ENCODE measurements at regions not wholly inside any gene's neighbourhood (a gene's known extent, or its start where the extent isn't known, plus 50 kb on each side); places are given as distances from the start of the nearest gene placed in this dataset.

GRCh38 chr13:111029957-111030609, 85.0 kb upstream of the ARHGEF7 start:
- no peak overlapping the region for H3K27ac ChIP-seq (ENCODE audit: insufficient read depth in 1 of 2, low read depth in 1 of 2, low read length in 2 of 2, poor library complexity in 1 of 2, severe bottlenecking in 2 of 2)
- H3K4me1 ChIP-seq (ENCODE audit: control extremely low read depth in 1 of 4, control insufficient read depth in 4 of 4, insufficient read depth in 4 of 4, low read length in 3 of 4) = no peaks in the 10 kb centered on the region
- no peaks in the 10 kb centered on the region for H3K9me3 ChIP-seq (ENCODE audit: control extremely low read depth in 1 of 5, control insufficient read depth in 4 of 5, insufficient read depth in 2 of 5, low read depth in 1 of 5, low read length in 4 of 5)
- ChIA-PET CTCF (no interaction called here), POLR2A (no interaction called here)
- DNase-seq = no peak
- WGBS (ENCODE audit: insufficient coverage) = 94% methylated on average over 29 of the region's 29 CpGs
- H3K4me3 ChIP-seq (ENCODE audit: control insufficient read depth in 1 of 7, extremely low read depth in 1 of 7, insufficient read depth in 4 of 7, low read depth in 2 of 7, low read length in 6 of 7) = no peak overlapping the region
- no peaks in the 10 kb centered on the region for H3K36me3 ChIP-seq (ENCODE audit: control insufficient read depth in 4 of 4, insufficient read depth in 4 of 4, low read length in 3 of 4)
- peaks cover 0 to 19% (median 11%) of the 10 kb centered on the region in 5 experiments for H3K27me3 ChIP-seq (replicated peaks in 2 of 5; ENCODE audit: control insufficient read depth in 4 of 5, insufficient read depth in 5 of 5, low read length in 4 of 5)

DNA sequence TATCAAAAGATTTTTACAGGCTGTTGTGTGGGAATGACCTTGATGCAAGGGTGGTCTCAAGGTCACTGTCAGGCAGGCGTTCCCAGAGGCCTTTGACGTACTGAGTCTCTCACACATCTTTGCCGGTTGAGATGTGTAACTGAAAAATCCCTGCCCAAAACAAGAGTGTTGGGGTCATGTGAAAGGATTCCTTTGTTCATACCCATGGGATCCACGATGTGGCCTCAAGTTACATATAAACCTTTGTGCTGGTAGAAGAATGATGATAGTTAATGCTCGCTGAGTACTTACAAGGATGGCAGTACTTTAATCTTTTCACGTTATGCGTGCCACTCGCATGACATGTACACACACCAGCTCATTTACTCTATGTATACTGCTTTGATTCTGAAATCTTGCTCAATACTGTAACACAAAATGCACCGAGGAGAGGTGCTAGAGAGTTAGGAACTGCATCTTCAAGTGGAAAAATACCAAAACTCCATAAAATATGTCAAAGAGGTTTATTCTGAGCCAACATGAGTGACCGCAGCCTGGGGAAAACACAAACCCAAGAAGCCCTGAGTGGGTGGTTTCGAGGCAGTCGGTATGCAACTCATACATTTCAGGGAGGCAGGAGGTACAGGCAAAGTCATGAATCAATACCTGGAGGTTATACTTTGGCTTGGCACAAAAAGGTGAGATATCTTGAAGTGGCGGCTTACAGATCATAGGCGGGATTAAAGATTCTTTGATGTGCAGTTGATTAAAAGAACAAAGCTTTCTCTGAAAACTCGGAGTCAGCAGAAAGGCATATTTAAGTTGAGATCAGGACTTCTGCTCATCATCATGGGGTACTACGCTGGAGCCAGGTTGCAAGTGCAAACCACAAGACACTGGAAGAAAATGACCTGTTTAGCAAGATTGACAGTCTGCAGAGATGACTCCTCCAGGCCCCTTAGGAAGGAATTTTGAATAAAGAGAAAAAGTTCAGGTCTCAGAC, 87.4 kb upstream of the ARHGEF7 start:
- H3K27me3 ChIP-seq (replicated peaks in 2 of 5; ENCODE audit: control insufficient read depth in 4 of 5, insufficient read depth in 5 of 5, low read length in 4 of 5) = peaks cover 0 to 8% (median 1%) of the 10 kb centered on the region in 5 experiments
- no peak for DNase-seq
- H3K4me3 ChIP-seq (ENCODE audit: control insufficient read depth in 1 of 7, extremely low read depth in 1 of 7, insufficient read depth in 4 of 7, low read depth in 2 of 7, low read length in 6 of 7) = no peak overlapping the region
- ChIA-PET CTCF (no interaction called here), POLR2A (no interaction called here)
- no peaks in the 10 kb centered on the region for H3K4me1 ChIP-seq (ENCODE audit: control extremely low read depth in 1 of 4, control insufficient read depth in 4 of 4, insufficient read depth in 4 of 4, low read length in 3 of 4)
- 95% methylated on average over 13 of the region's 16 CpGs for WGBS (ENCODE audit: insufficient coverage)
- H3K36me3 ChIP-seq (ENCODE audit: control insufficient read depth in 4 of 4, insufficient read depth in 4 of 4, low read length in 3 of 4) = no peaks in the 10 kb centered on the region
- peaks cover 0 to 4% (median under 1%) of the 10 kb centered on the region in 5 experiments for H3K9me3 ChIP-seq (ENCODE audit: control extremely low read depth in 1 of 5, control insufficient read depth in 4 of 5, insufficient read depth in 2 of 5, low read depth in 1 of 5, low read length in 4 of 5)
- H3K27ac ChIP-seq (ENCODE audit: insufficient read depth in 1 of 2, low read depth in 1 of 2, low read length in 2 of 2, poor library complexity in 1 of 2, severe bottlenecking in 2 of 2) = no peak overlapping the region

DNA sequence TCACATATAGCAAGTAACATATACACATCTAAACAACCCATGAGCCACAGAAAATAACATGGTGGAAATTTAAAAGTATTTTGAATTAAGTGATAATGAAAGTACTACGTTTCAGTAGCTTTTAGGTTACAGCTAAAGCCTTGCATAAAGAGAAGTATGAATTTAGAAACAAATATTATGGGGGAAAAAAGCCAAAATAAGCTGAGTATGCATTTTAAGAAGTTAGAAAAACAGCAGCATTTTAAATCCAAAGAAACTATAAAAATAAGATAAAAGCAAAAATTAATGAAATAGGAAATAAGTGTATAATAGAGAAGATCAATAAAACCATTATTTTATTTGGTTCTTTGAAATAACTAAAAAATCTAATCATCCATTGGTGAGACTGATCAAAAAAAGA, 89.8 kb upstream of the ARHGEF7 start:
- H3K4me1 ChIP-seq (ENCODE audit: control extremely low read depth in 1 of 4, control insufficient read depth in 4 of 4, insufficient read depth in 4 of 4, low read length in 3 of 4) = no peaks in the 10 kb centered on the region
- H3K27ac ChIP-seq (ENCODE audit: insufficient read depth in 1 of 2, low read depth in 1 of 2, low read length in 2 of 2, poor library complexity in 1 of 2, severe bottlenecking in 2 of 2) = no peak overlapping the region
- H3K36me3 ChIP-seq (ENCODE audit: control insufficient read depth in 4 of 4, insufficient read depth in 4 of 4, low read length in 3 of 4) = no peaks in the 10 kb centered on the region
- POLR2A ChIA-PET = no interaction called here
- DNase-seq = no peak
- 80% methylated on average over 1 of the region's 1 CpG for WGBS (ENCODE audit: insufficient coverage)
- H3K27me3 ChIP-seq (replicated peaks in 2 of 5; ENCODE audit: control insufficient read depth in 4 of 5, insufficient read depth in 5 of 5, low read length in 4 of 5) = peaks cover 0 to 4% (median 0%) of the 10 kb centered on the region in 5 experiments
- no peak overlapping the region for H3K4me3 ChIP-seq (ENCODE audit: control insufficient read depth in 1 of 7, extremely low read depth in 1 of 7, insufficient read depth in 4 of 7, low read depth in 2 of 7, low read length in 6 of 7)
- CTCF ChIA-PET = no interaction called here
- H3K9me3 ChIP-seq (ENCODE audit: control extremely low read depth in 1 of 5, control insufficient read depth in 4 of 5, insufficient read depth in 2 of 5, low read depth in 1 of 5, low read length in 4 of 5) = peaks cover 7 to 23% (median 9%) of the 10 kb centered on the region in 5 experiments

GRCh38 chr13:111022886-111023285, 92.2 kb upstream of the ARHGEF7 start:
- ChIA-PET CTCF (no interaction called here), POLR2A (no interaction called here)
- Histone ChIP-seq H3K27ac (ENCODE audit: insufficient read depth in 1 of 2, low read depth in 1 of 2, low read length in 2 of 2, poor library complexity in 1 of 2, severe bottlenecking in 2 of 2) (no peak overlapping the region), H3K36me3 (ENCODE audit: control insufficient read depth in 4 of 4, insufficient read depth in 4 of 4, low read length in 3 of 4) (no peaks in the 10 kb centered on the region), H3K9me3 (ENCODE audit: control extremely low read depth in 1 of 5, control insufficient read depth in 4 of 5, insufficient read depth in 2 of 5, low read depth in 1 of 5, low read length in 4 of 5) (peaks cover 7 to 28% (median 9%) of the 10 kb centered on the region in 5 experiments), H3K4me1 (ENCODE audit: control extremely low read depth in 1 of 4, control insufficient read depth in 4 of 4, insufficient read depth in 4 of 4, low read length in 3 of 4) (no peaks in the 10 kb centered on the region), H3K27me3 (replicated peaks in 2 of 5; ENCODE audit: control insufficient read depth in 4 of 5, insufficient read depth in 5 of 5, low read length in 4 of 5) (no peaks in the 10 kb centered on the region), H3K4me3 (ENCODE audit: control insufficient read depth in 1 of 7, extremely low read depth in 1 of 7, insufficient read depth in 4 of 7, low read depth in 2 of 7, low read length in 6 of 7) (no peak overlapping the region)
- DNase-seq = no peak
- WGBS (ENCODE audit: insufficient coverage) = 96% methylated on average over 5 of the region's 6 CpGs

GRCh38 chr13:111022241-111022640, 92.9 kb upstream of the ARHGEF7 start:
- Histone ChIP-seq H3K4me3 (ENCODE audit: control insufficient read depth in 1 of 7, extremely low read depth in 1 of 7, insufficient read depth in 4 of 7, low read depth in 2 of 7, low read length in 6 of 7) (no peak overlapping the region), H3K27ac (ENCODE audit: insufficient read depth in 1 of 2, low read depth in 1 of 2, low read length in 2 of 2, poor library complexity in 1 of 2, severe bottlenecking in 2 of 2) (no peak overlapping the region), H3K36me3 (ENCODE audit: control insufficient read depth in 4 of 4, insufficient read depth in 4 of 4, low read length in 3 of 4) (no peaks in the 10 kb centered on the region), H3K27me3 (replicated peaks in 2 of 5; ENCODE audit: control insufficient read depth in 4 of 5, insufficient read depth in 5 of 5, low read length in 4 of 5) (no peaks in the 10 kb centered on the region), H3K4me1 (ENCODE audit: control extremely low read depth in 1 of 4, control insufficient read depth in 4 of 4, insufficient read depth in 4 of 4, low read length in 3 of 4) (no peaks in the 10 kb centered on the region), H3K9me3 (ENCODE audit: control extremely low read depth in 1 of 5, control insufficient read depth in 4 of 5, insufficient read depth in 2 of 5, low read depth in 1 of 5, low read length in 4 of 5) (peaks cover 7 to 28% (median 9%) of the 10 kb centered on the region in 5 experiments)
- POLR2A ChIA-PET = no interaction called here
- no CpG with 5 or more reads among the region's 1 CpG for WGBS (ENCODE audit: insufficient coverage)
- DNase-seq = no peak
- CTCF ChIA-PET = no interaction called here

GRCh38 chr13:111021270-111021669, 93.8 kb upstream of the ARHGEF7 start:
- H3K9me3 ChIP-seq (ENCODE audit: control extremely low read depth in 1 of 5, control insufficient read depth in 4 of 5, insufficient read depth in 2 of 5, low read depth in 1 of 5, low read length in 4 of 5) = peaks cover 7 to 28% (median 9%) of the 10 kb centered on the region in 5 experiments
- ChIA-PET CTCF (no interaction called here), POLR2A (no interaction called here)
- no peak overlapping the region for H3K4me3 ChIP-seq (ENCODE audit: control insufficient read depth in 1 of 7, extremely low read depth in 1 of 7, insufficient read depth in 4 of 7, low read depth in 2 of 7, low read length in 6 of 7)
- DNase-seq = no peak
- H3K4me1 ChIP-seq (ENCODE audit: control extremely low read depth in 1 of 4, control insufficient read depth in 4 of 4, insufficient read depth in 4 of 4, low read length in 3 of 4) = no peaks in the 10 kb centered on the region
- no peaks in the 10 kb centered on the region for H3K36me3 ChIP-seq (ENCODE audit: control insufficient read depth in 4 of 4, insufficient read depth in 4 of 4, low read length in 3 of 4)
- WGBS (ENCODE audit: insufficient coverage) = no CpG with 5 or more reads among the region's 1 CpG
- H3K27ac ChIP-seq (ENCODE audit: insufficient read depth in 1 of 2, low read depth in 1 of 2, low read length in 2 of 2, poor library complexity in 1 of 2, severe bottlenecking in 2 of 2) = no peak overlapping the region
- H3K27me3 ChIP-seq (replicated peaks in 2 of 5; ENCODE audit: control insufficient read depth in 4 of 5, insufficient read depth in 5 of 5, low read length in 4 of 5) = no peaks in the 10 kb centered on the region

- Histone ChIP-seq H3K27ac (ENCODE audit: insufficient read depth in 1 of 2, low read depth in 1 of 2, low read length in 2 of 2, poor library complexity in 1 of 2, severe bottlenecking in 2 of 2) (no peak overlapping the region), H3K36me3 (ENCODE audit: control insufficient read depth in 4 of 4, insufficient read depth in 4 of 4, low read length in 3 of 4) (no peaks in the 10 kb centered on the region), H3K27me3 (replicated peaks in 2 of 5; ENCODE audit: control insufficient read depth in 4 of 5, insufficient read depth in 5 of 5, low read length in 4 of 5) (no peaks in the 10 kb centered on the region), H3K4me1 (ENCODE audit: control extremely low read depth in 1 of 4, control insufficient read depth in 4 of 4, insufficient read depth in 4 of 4, low read length in 3 of 4) (no peaks in the 10 kb centered on the region), H3K4me3 (ENCODE audit: control insufficient read depth in 1 of 7, extremely low read depth in 1 of 7, insufficient read depth in 4 of 7, low read depth in 2 of 7, low read length in 6 of 7) (no peak overlapping the region), H3K9me3 (ENCODE audit: control extremely low read depth in 1 of 5, control insufficient read depth in 4 of 5, insufficient read depth in 2 of 5, low read depth in 1 of 5, low read length in 4 of 5) (peaks cover 7 to 28% (median 9%) of the 10 kb centered on the region in 5 experiments)
- POLR2A ChIA-PET = no interaction called here
- 92% methylated on average over 2 of the region's 6 CpGs for WGBS (ENCODE audit: insufficient coverage)
- CTCF ChIA-PET = interaction anchor here (0.6 kb wide), 1 partner anchor 408 kb away, joined by 3 read pairs; no protein-coding TSS in a partner anchor
- no peak for DNase-seq
Measured at GRCh38 chr13:111020546-111020945, 94.6 kb upstream of the ARHGEF7 start.
